Stomach smooth muscle (tissue), 2 donors: ENCODE measurements at regions not wholly inside any gene's neighbourhood (a gene's known extent, or its start where the extent isn't known, plus 50 kb on each side); places are given as distances from the start of the nearest gene placed in this dataset.

Source experiments
- H3K27ac ChIP-seq: one replicate; pipeline ENCODE4 v1.7.0; 2013; ENCODE audit warnings: mild to moderate bottlenecking, low read length, inconsistent platforms
- H3K27me3 ChIP-seq, 2 donors: one replicate each; pipeline ENCODE4 v1.7.0; 2013; ENCODE audit warnings: low read length in 2 of 2; ENCODE audit not compliant: insufficient read depth in 2 of 2, control insufficient read depth in 1 of 2
- H3K36me3 ChIP-seq, 2 donors: one replicate each; pipeline ENCODE4 v1.7.0; 2013; ENCODE audit warnings: low read length in 2 of 2; ENCODE audit not compliant: control insufficient read depth in 2 of 2, insufficient read depth in 2 of 2
- H3K4me1 ChIP-seq: one replicate; pipeline ENCODE4 v1.7.0; 2013; ENCODE audit warnings: low read length; ENCODE audit not compliant: control insufficient read depth, insufficient read depth
- H3K4me3 ChIP-seq, 2 donors: one replicate each; pipeline ENCODE4 v1.7.0; 2013; ENCODE audit warnings: low read length in 2 of 2
- H3K9ac ChIP-seq, 2 donors: one replicate each; pipeline ENCODE4 v1.7.0; 2013; ENCODE audit warnings: low read length in 2 of 2, mild to moderate bottlenecking in 1 of 2
- H3K9me3 ChIP-seq, 2 donors: one replicate each; pipeline ENCODE4 v1.7.0; 2013; ENCODE audit warnings: low read length in 2 of 2; ENCODE audit not compliant: control insufficient read depth in 2 of 2
- donor health status: healthy.
- donor health status: Pancreatic carcinoma.

DNA sequence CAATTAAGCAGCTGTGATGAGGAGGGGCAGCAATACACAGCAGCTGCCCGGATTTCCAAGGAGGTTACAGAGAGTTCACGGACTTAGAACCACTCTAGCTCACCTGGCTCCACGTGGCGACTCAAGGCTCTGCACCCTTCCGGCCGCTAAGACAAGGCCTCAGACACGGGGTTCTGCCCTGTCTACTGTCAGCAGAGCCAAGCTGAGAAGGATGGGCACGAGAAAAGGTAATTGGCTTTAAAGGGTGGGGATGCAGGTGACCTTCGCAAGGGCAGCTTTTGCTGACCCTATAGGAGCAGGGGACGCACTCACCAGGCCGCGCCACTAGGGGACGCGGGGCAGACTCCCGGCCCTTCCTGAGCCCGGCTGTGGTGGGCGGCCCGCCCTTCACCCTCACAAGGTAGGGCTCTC, 152.4 kb downstream of the KIF20B start:
- H3K9ac ChIP-seq = no peak overlapping the region
- H3K36me3 ChIP-seq = no peaks in the 10 kb centered on the region
- H3K4me1 ChIP-seq = no peaks in the 10 kb centered on the region
- H3K4me3 ChIP-seq = no peak overlapping the region
- H3K9me3 ChIP-seq = no peaks in the 10 kb centered on the region
- no peaks in the 10 kb centered on the region for H3K27me3 ChIP-seq
- no peak overlapping the region for H3K27ac ChIP-seq

DNA sequence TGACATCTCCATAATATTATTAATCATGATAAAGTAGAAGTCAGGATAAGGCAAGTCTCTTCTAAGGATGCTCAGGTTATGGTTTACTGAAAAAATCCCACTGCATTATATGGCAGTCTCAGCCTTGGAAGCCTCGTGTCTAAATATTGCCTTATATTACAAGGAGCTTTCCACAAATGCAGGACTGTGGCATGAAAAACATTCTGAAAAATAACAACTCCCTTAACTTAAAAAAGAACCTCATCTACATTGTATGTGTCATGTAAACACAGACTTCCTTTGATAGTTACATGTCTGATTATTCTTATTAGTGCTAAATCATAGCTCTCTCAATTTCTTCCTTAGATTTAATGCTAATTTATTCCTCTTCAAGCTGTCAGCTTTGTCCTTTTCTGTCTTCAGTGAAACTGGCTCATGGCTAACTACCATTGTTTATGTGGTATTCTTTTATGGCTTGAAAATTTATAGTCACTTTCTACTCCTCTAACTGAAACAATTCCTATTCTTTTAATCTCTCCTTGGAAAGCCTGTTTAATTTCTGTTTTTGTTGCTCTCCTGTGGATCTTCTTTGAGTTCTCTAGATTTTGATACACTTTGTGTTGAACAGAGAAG, 156.1 kb downstream of the KIF20B start:
- Histone ChIP-seq H3K4me1 (no peaks in the 10 kb centered on the region), H3K27ac (no peak overlapping the region), H3K4me3 (no peak overlapping the region), H3K36me3 (no peaks in the 10 kb centered on the region), H3K9me3 (no peaks in the 10 kb centered on the region), H3K27me3 (no peaks in the 10 kb centered on the region), H3K9ac (no peak overlapping the region)

DNA sequence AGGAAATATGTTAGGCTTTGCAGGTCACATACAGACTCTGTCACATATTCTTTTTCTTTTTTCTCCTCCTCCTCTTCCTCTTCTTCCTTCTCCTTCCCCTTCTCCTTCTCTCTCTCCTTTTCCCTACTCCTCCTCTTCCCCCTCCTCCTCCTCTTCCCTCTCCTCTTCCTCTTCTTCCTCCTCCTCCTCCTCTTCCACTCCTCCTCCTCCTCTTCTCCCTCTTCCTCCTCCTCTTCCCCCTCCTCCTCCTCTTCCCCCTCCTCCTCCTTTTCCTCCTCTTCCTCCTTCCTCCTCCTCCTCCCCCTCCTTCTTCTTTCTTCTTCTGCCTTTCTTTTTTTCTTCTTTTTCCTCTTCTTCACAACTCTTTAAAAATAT, 159.8 kb downstream of the KIF20B start:
- H3K27ac ChIP-seq = no peak overlapping the region

DNA sequence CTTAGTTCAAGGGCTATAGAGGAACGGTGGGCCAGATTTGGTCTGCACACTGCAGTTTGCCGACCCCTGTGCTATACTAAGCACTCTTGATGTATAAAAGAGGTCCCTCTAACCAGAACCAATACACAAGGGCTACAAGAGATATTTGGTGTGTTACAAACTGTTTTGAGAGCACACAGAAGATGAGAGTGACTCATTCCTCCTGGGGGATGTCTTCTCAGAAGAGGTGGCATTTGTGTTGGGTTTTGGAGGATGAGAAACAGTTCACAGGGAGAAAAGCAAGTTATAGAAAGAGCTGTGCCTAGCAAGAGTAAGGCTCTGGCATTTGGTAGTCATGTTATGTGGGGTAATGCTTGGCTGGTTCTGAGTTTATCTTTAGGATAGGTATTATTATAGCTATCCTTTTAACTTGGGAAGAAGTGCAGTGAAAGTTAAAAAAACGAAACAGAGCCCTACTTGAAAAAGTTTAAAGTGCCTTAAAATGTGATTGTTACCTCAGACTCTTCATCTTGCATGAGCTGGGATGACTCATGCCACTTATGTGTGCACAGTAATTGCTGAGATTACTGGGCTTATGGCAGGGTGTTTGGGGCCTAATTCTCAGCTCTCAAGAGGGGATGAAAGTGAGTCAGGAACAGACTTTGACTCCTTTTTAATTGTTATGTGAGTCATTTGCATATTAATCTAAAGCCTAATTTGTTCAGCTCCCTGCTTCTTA, 160.4 kb downstream of the KIF20B start:
- Histone ChIP-seq H3K9me3 (no peaks in the 10 kb centered on the region), H3K9ac (no peak overlapping the region), H3K36me3 (no peaks in the 10 kb centered on the region), H3K27ac (no peak overlapping the region), H3K27me3 (no peaks in the 10 kb centered on the region), H3K4me1 (no peaks in the 10 kb centered on the region), H3K4me3 (no peak overlapping the region)

More for the DNA sequence above, 159.8 kb downstream of the KIF20B start:
- H3K4me1 ChIP-seq = no peaks in the 10 kb centered on the region
- H3K27me3 ChIP-seq = no peaks in the 10 kb centered on the region
- H3K9ac ChIP-seq = no peak overlapping the region
- H3K36me3 ChIP-seq = no peaks in the 10 kb centered on the region
- no peaks in the 10 kb centered on the region for H3K9me3 ChIP-seq
- no peak overlapping the region for H3K4me3 ChIP-seq

DNA sequence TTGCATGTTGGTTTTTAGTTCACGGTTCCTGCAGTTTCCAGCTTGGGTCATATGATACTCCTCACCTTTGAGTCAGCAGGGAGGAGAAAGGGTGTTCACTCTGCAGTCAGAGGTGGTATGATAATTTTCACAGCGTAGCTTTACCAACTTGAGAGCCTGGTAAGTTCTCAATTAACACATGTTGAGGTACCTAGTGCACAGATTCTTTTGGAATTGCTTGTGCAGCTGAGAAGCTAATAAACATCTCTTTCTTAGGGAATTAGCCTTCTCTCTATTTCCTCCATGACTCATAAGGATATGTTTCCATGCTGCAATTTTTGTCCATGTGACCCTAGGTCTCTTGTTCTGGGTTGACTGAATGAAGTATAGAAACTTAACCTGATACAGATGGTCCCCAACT, 166.6 kb downstream of the KIF20B start:
- H3K27me3 ChIP-seq = no peaks in the 10 kb centered on the region
- no peak overlapping the region for H3K4me3 ChIP-seq
- no peaks in the 10 kb centered on the region for H3K36me3 ChIP-seq
- no peak overlapping the region for H3K9ac ChIP-seq
- H3K27ac ChIP-seq = no peak overlapping the region
- no peaks in the 10 kb centered on the region for H3K4me1 ChIP-seq
- H3K9me3 ChIP-seq = no peaks in the 10 kb centered on the region

DNA sequence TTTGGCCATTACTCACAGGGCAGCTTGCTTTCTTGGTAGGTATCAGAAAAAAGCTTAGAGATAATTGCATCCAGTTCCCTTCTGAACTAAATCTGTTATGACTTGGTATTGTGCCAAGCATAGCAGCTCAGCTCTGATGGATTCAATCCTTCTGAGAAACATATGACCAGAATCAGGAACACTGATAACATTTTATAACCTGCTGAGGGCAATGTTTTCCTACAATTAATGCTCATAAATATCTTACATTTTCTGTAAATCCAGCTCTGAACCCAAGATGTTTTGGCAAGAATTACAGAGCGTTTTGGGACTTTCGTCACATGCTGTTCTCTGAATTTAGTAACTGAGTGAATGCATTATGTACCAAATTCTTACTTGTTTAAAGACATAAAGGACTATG, 167.8 kb downstream of the KIF20B start:
- H3K4me1 ChIP-seq = no peaks in the 10 kb centered on the region
- no peaks in the 10 kb centered on the region for H3K9me3 ChIP-seq
- no peak overlapping the region for H3K9ac ChIP-seq
- H3K4me3 ChIP-seq = no peak overlapping the region
- no peaks in the 10 kb centered on the region for H3K36me3 ChIP-seq
- H3K27ac ChIP-seq = no peak overlapping the region
- no peaks in the 10 kb centered on the region for H3K27me3 ChIP-seq

DNA sequence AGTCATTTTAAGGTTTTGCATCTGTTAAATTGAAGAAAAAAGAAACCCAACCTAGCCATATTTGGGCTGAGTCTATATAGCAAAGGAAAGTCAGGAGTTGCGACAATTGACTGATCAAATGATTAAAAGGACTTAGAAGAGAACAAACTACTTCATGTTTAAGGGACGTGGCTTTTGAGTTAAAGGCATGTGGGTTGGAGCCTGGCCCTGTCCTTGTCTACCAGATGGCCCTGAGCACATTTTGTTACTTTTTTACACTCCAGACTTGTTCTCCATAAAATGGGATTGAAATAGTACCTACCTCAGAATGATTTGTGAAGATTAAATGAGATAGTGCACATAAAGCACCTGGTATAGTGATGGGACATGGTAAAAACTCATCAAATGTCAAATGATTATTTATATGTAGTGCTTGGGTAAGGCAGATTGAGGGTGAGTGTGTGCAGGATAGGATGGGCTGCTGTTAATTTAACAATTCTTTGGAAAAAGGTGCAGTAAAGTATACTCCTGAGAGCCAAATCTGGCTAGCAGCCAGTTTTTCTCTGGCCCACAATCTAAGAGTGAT, 168.3 kb downstream of the KIF20B start:
- Histone ChIP-seq H3K9me3 (no peaks in the 10 kb centered on the region), H3K27me3 (no peaks in the 10 kb centered on the region), H3K27ac (no peak overlapping the region), H3K4me3 (no peak overlapping the region), H3K4me1 (no peaks in the 10 kb centered on the region), H3K9ac (no peak overlapping the region), H3K36me3 (no peaks in the 10 kb centered on the region)

DNA sequence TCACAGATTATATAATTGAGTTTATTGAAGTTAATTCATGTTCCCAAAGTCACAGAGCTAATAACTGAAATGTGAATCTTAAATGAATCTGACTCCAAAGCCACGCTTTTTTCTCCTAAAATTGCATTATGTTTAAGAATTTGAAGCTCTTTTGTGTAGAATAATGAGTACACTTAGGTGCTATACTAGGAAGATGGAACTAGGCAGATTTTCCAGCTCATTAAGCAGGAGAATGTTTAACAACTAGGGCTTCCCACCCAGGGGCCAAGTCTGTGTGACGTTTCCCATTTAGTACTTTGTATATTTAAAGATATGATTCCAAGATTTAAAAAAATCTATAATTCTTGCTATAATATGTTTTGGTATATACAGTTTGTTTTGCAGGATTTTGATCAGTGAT, 169.5 kb downstream of the KIF20B start:
- Histone ChIP-seq H3K27me3 (no peaks in the 10 kb centered on the region), H3K9ac (no peak overlapping the region), H3K4me1 (no peaks in the 10 kb centered on the region), H3K36me3 (no peaks in the 10 kb centered on the region), H3K9me3 (no peaks in the 10 kb centered on the region), H3K4me3 (no peak overlapping the region), H3K27ac (no peak overlapping the region)

DNA sequence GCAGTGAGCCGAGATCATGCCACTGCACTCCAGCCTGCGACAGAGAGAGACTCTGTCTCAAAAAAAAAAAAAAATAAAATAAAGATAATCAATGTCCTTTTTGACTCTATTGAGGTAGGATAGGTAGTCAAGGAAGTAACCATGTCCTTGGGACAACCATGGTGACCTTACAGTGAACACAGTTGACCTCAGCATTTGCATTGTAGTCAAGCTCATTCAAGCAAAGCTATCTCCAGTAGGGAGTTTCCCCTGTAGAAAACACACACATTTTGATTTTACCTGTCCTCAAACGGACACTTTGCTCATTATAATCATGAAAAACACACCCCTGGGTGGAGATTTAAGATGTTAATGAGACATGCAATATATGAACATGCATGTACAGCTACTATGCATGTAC, 171.7 kb downstream of the KIF20B start:
- Histone ChIP-seq H3K27ac (no peak overlapping the region), H3K4me1 (no peaks in the 10 kb centered on the region), H3K9me3 (no peaks in the 10 kb centered on the region), H3K9ac (no peak overlapping the region), H3K4me3 (no peak overlapping the region), H3K27me3 (no peaks in the 10 kb centered on the region), H3K36me3 (no peaks in the 10 kb centered on the region)

DNA sequence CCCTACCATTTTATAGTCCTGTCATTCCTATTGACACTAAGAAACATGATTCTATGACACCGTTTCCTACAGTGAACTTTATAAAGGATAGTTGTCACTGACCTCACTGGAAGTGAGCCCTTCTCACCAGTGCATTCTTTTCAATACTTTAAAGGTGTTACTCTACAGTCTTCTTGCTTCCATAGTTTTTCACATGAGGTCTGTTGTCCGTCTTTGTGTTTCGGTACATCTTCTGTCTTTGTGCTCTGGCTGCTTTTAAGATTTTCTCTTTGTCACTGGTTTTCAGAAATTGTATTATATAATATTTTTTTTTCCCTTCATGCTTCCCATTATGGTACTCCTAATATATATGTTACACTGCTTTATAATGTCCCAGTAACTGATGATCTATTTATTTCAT, 174.2 kb downstream of the KIF20B start:
- H3K4me3 ChIP-seq = no peak overlapping the region
- no peaks in the 10 kb centered on the region for H3K9me3 ChIP-seq
- H3K36me3 ChIP-seq = no peaks in the 10 kb centered on the region
- no peak overlapping the region for H3K27ac ChIP-seq
- no peaks in the 10 kb centered on the region for H3K4me1 ChIP-seq
- H3K27me3 ChIP-seq = no peaks in the 10 kb centered on the region
- H3K9ac ChIP-seq = no peak overlapping the region

DNA sequence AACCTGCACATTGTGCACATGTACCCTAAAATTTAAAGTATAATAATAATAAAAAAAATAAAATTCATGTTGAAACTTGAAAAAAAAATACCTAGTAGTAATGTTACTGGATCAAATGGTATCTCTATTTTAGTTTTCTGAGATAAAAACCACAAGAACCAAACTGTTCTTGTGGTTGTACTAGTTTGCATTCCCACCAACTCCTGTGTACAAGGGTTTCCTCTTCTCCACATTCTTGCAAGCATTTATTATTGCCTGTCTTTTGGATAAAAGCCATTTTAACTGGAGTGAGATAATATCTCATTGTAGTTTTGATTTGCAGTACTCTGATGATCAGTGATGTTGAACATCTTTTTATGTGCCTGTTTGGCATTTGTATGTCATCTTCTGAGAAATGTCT, 177.7 kb downstream of the KIF20B start:
- no peaks in the 10 kb centered on the region for H3K36me3 ChIP-seq
- no peaks in the 10 kb centered on the region for H3K4me1 ChIP-seq
- no peak overlapping the region for H3K9ac ChIP-seq
- H3K4me3 ChIP-seq = no peak overlapping the region
- H3K9me3 ChIP-seq = no peaks in the 10 kb centered on the region
- H3K27ac ChIP-seq = no peak overlapping the region
- no peaks in the 10 kb centered on the region for H3K27me3 ChIP-seq
